ENCODE measurements at regions not wholly inside any gene's neighbourhood (a gene's known extent, or its start where the extent isn't known, plus 50 kb on each side); places are given as distances from the start of the nearest gene placed in this dataset.

DNA sequence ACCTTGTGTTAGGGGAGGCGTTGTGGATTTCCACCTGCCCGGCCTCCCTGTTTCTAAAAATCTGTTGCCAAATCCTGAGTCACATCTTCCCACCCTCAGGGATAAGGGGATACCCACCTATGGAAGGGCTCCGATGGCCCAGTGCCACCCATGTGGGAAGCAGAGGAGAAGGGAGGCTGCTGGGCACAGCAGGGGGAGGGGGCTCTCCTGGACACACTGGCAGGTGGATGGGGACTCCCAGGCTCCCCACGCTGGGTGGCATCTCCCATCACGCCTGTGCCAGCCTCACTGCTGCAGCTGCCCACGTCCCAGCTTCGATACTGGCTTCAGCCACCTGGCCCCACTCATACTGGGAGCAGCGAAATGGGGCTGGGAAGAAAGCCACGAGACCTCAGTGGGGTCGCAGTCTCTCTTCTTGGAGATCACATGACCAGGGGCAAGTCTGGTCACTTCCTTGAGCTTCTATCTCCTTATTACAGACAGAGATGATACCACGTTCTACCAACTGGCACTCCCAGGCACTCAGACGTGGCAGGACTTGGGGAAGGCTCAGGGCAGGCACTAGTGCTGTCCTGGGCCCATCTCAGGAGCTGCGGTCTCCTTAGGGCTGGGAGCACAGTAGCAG, 72.2 kb downstream of the PITPNM2 start:
- Histone ChIP-seq H3K27ac (ENCODE audit: low read depth, low read length) (no peak overlapping the region), H3K36me3 (ENCODE audit: control insufficient read depth, insufficient read depth, low read length) (no peaks in the 10 kb centered on the region), H3K4me3 (ENCODE audit: low read depth, low read length) (no peak overlapping the region), H3K9me3 (ENCODE audit: control insufficient read depth, insufficient read depth, low read length) (no peaks in the 10 kb centered on the region), H3K27me3 (ENCODE audit: control insufficient read depth, insufficient read depth, low read length) (peaks cover 2% of the 10 kb centered on the region), H3K4me1 (ENCODE audit: control insufficient read depth, insufficient read depth, low read length) (peaks cover 42% of the 10 kb centered on the region)
- 83% methylated on average over 11 of the region's 13 CpGs for WGBS (ENCODE audit: insufficient coverage)
- no peak for DNase-seq (ENCODE audit: low read depth in 4 of 6, low spot score in 6 of 6)

DNA sequence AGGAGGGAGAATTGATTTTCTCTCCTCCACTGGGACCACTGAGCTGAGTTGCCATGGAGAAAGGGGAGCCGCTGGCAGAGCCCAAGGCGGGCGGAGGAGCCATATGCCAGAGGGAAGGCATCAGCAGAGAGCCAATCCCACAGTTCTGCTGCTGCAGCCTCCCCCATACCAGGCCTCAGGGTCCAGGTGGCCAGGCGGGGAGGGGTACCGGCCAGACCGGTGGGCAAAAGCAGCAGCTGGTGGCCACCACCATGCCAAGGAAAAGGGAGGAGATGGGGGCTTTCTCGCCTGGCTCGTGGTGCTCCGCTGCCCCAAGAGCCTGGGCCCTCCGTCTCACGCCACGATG, 72.8 kb downstream of the PITPNM2 start:
- Histone ChIP-seq H3K4me1 (ENCODE audit: control insufficient read depth, insufficient read depth, low read length) (peaks cover 39% of the 10 kb centered on the region), H3K4me3 (ENCODE audit: low read depth, low read length) (no peak overlapping the region)
- WGBS (ENCODE audit: insufficient coverage), result 23% methylated on average over 4 of the region's 12 CpGs

DNA sequence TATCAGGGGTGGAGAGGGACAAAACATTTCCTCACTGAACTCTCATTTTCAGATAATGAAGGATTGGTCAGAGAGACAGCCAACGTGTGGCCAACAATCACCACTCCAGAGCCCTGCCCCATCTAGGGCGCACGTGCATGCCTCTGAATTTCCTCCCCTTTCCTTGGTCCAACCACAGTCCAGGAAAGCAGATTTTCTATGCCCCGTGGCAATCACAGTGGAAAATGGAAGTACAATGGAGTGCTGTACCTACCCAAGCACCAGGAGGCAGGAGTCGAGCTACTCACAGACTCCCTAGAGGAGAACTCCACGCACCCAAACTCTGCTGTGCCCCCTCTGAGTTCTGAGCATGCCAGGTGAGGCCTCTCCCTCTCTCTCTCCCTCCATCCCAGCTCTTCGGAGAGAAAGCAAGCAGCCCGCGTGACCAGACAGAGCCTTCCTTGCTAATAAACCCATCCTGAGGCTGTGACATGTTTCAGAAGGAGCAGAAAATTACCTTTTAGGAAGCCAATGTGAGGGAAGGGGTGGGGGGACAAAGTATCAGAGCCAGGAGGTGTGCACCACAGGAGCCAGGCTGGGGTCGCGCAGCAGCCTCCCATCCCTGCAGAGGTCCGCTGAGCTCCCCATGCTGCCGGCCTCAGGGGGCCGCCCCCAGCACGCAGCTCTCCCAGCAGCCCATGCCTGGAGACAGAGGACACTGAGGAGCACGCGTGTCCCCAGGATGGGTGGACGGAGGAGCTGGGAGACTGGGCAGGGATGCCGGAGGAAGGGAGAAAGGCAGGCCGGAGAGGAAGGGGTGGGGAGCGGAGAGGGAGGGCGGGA, 73.4 kb downstream of the PITPNM2 start:
- Histone ChIP-seq H3K4me3 (ENCODE audit: low read depth, low read length) (no peak overlapping the region), H3K27me3 (ENCODE audit: control insufficient read depth, insufficient read depth, low read length) (peaks cover 2% of the 10 kb centered on the region), H3K4me1 (ENCODE audit: control insufficient read depth, insufficient read depth, low read length) (peaks cover 39% of the 10 kb centered on the region), H3K9me3 (ENCODE audit: control insufficient read depth, insufficient read depth, low read length) (no peaks in the 10 kb centered on the region), H3K27ac (ENCODE audit: low read depth, low read length) (peak overlapping the region; percentile 15), H3K36me3 (ENCODE audit: control insufficient read depth, insufficient read depth, low read length) (no peaks in the 10 kb centered on the region)
- WGBS (ENCODE audit: insufficient coverage), result 31% methylated on average over 16 of the region's 22 CpGs
- peak in 2 of 6 donors; percentile 46 to 77 for DNase-seq (ENCODE audit: low read depth in 4 of 6, low spot score in 6 of 6)

More for the DNA sequence above, 72.8 kb downstream of the PITPNM2 start:
- Histone ChIP-seq H3K27me3 (ENCODE audit: control insufficient read depth, insufficient read depth, low read length) (peaks cover 2% of the 10 kb centered on the region), H3K36me3 (ENCODE audit: control insufficient read depth, insufficient read depth, low read length) (no peaks in the 10 kb centered on the region), H3K27ac (ENCODE audit: low read depth, low read length) (no peak overlapping the region), H3K9me3 (ENCODE audit: control insufficient read depth, insufficient read depth, low read length) (no peaks in the 10 kb centered on the region)
- peak in 3 of 6 donors; percentile 61 to 96 (median 93) for DNase-seq (ENCODE audit: low read depth in 4 of 6, low spot score in 6 of 6)

DNA sequence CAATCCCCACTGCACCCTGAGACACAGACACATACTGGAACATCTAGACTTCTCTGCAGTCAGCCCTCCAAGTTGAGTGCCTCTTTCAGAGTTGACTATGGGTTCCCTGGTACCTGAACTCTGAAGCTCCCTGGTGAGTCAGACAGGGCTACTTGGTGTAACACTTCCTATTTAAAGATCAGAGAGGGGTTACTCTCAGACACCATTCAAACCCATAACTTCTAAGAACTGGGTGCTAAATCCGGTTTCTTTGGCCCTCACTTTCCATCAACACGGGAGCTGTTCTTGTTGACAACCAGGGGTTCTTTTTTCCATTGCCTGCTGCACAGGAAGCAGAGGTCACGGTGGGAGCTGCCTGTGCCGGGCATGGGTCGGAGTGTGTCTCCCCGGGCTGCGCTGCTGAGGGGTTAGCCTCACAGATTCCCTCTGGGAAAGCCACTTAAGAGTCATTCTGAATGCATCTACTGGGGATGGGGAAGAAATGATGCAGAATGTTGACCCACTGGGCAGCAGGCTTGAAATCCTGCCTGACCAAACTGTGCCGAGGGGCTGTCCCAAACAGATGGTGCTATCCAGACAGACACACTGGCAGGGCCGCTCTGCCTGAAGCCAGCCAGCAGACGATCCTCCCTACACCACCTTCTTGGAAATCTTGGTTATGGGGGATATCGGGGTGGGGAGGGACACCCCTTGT, 74.1 kb downstream of the PITPNM2 start:
- no peak for DNase-seq (ENCODE audit: low read depth in 4 of 6, low spot score in 6 of 6)
- no peaks in the 10 kb centered on the region for H3K9me3 ChIP-seq (ENCODE audit: control insufficient read depth, insufficient read depth, low read length)
- H3K4me1 ChIP-seq (ENCODE audit: control insufficient read depth, insufficient read depth, low read length), result peaks cover 39% of the 10 kb centered on the region
- H3K27me3 ChIP-seq (ENCODE audit: control insufficient read depth, insufficient read depth, low read length), result peaks cover 2% of the 10 kb centered on the region
- no peak overlapping the region for H3K27ac ChIP-seq (ENCODE audit: low read depth, low read length)
- H3K4me3 ChIP-seq (ENCODE audit: low read depth, low read length), result no peak overlapping the region
- no peaks in the 10 kb centered on the region for H3K36me3 ChIP-seq (ENCODE audit: control insufficient read depth, insufficient read depth, low read length)
- WGBS (ENCODE audit: insufficient coverage), result 81% methylated on average over 8 of the region's 11 CpGs

DNA sequence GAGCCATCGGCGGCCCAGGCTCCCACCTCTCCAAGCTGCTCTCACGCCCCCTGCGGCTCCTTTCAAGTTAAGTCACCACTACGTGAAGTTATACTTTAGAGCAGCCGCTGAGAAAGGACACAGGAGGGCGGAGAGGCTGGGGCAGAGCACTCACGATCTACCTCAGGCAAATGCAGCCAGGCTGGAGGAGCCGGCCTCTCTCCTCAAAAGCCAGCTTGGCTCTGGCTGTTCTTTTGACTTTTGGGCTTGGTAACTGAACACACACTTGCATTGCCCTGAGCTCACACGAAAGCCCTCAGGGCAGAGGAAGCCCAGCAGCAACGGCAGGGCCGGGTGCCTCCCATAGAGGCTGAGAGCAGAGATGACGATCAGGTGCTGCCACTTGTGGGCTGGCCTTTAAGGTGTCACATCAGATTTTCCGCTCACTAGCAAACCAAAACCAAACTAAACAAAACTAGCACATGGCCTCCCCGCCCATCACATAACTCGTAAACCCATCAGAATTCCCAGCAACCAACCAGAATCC, 75.2 kb downstream of the PITPNM2 start:
- H3K36me3 ChIP-seq (ENCODE audit: control insufficient read depth, insufficient read depth, low read length), result no peaks in the 10 kb centered on the region
- peaks cover 2% of the 10 kb centered on the region for H3K27me3 ChIP-seq (ENCODE audit: control insufficient read depth, insufficient read depth, low read length)
- peak overlapping the region; percentile 22 for H3K27ac ChIP-seq (ENCODE audit: low read depth, low read length)
- peaks cover 49% of the 10 kb centered on the region for H3K4me1 ChIP-seq (ENCODE audit: control insufficient read depth, insufficient read depth, low read length)
- peak in 2 of 6 donors; percentile 71 to 81 for DNase-seq (ENCODE audit: low read depth in 4 of 6, low spot score in 6 of 6)
- H3K9me3 ChIP-seq (ENCODE audit: control insufficient read depth, insufficient read depth, low read length), result no peaks in the 10 kb centered on the region
- WGBS (ENCODE audit: insufficient coverage), result 30% methylated on average over 16 of the region's 16 CpGs
- H3K4me3 ChIP-seq (ENCODE audit: low read depth, low read length), result no peak overlapping the region

DNA sequence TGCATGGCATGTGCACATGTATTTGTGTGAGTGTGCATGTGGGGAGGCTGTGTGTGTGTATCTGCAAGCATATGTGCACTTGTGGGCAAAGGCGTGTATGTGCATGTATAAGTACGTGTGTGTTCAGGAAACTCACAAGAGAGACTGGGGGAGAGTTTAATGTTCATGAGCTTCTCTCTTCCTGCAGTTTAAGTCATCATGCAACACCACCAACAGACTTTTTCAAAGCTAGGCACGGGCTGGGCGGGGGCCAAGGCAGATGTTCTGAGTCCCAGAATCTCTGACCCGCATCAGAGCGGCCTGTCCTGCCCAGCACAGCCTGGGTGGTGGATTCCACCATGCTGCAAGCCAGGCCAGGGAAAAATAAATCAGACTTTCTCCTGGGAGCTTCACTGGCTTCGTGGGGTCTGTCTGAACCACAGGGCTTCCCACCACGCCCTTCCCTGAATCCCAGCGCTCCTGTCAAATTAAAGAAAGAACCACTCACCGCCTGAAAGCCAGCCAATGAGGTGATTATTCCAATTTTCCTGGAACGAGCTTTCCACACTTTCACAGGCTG, 75.7 kb downstream of the PITPNM2 start:
- H3K4me1 ChIP-seq (ENCODE audit: control insufficient read depth, insufficient read depth, low read length), result peaks cover 55% of the 10 kb centered on the region
- no peak for DNase-seq (ENCODE audit: low read depth in 4 of 6, low spot score in 6 of 6)
- H3K36me3 ChIP-seq (ENCODE audit: control insufficient read depth, insufficient read depth, low read length), result no peaks in the 10 kb centered on the region
- WGBS (ENCODE audit: insufficient coverage), result 39% methylated on average over 9 of the region's 11 CpGs
- H3K9me3 ChIP-seq (ENCODE audit: control insufficient read depth, insufficient read depth, low read length), result no peaks in the 10 kb centered on the region
- H3K27ac ChIP-seq (ENCODE audit: low read depth, low read length), result peak overlapping the region; percentile 22
- peaks cover 2% of the 10 kb centered on the region for H3K27me3 ChIP-seq (ENCODE audit: control insufficient read depth, insufficient read depth, low read length)
- no peak overlapping the region for H3K4me3 ChIP-seq (ENCODE audit: low read depth, low read length)

DNA sequence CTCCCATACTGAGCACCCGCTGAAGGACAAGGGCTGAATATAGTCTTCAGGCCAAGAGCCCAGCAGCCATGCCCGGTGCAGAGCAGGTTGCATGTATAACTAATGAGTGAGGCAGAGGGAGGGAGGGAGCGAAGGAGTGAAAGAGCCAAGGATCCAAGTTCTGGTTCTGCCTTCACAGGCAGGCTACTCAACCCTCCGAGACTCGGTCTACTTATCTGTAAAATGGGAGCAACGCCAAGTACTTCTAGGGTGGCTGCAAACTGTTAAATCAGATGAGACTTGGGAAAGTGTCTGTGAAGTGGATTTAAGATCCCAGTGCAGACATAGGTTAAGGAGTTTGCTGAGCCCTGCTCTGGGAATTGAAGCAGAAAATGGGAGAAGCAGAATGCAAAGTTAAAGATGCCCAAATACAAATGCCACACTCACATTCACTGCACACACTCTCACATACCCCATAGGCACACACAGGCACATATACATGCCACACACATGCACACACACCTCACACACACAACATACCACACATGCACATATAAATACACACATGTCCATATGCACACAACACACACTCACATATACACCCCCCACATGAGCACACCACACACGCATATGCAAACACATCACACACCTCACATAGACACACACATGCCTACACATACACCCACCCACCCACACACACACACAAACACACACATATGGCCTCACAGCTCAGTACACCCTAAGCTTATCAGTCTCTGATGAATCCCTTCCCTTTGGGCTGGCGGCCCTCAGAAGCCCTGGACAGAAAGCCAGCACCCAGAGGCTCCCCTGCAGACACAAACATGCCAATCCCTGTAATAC, 76.7 kb downstream of the PITPNM2 start:
- Histone ChIP-seq H3K4me1 (ENCODE audit: control insufficient read depth, insufficient read depth, low read length) (peaks cover 63% of the 10 kb centered on the region), H3K27ac (ENCODE audit: low read depth, low read length) (no peak overlapping the region), H3K4me3 (ENCODE audit: low read depth, low read length) (no peak overlapping the region)

DNA sequence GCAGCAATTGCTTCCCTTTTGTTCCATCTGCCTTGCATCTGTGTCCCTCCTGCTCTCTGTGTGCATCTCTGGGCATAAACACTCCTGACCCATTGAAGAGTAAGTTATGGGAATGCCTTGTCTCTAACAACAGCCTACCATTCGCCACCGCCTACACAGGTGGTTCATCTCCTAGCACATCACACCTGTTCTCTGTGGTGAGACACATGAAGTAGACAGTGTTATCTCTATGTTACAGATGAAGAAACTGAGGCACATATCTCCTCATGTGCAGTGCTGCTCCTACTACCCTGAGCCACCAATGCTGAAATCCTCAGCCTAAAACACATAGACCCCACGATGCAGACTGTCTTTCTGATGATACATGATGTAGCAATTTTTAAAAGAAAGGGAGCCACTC, 77.6 kb downstream of the PITPNM2 start:
- Histone ChIP-seq H3K36me3 (ENCODE audit: control insufficient read depth, insufficient read depth, low read length) (no peaks in the 10 kb centered on the region), H3K27ac (ENCODE audit: low read depth, low read length) (no peak overlapping the region)
- no CpG with 5 or more reads among the region's 3 CpGs for WGBS (ENCODE audit: insufficient coverage)

More for the DNA sequence above, 76.7 kb downstream of the PITPNM2 start:
- H3K36me3 ChIP-seq (ENCODE audit: control insufficient read depth, insufficient read depth, low read length), result no peaks in the 10 kb centered on the region
- no peaks in the 10 kb centered on the region for H3K9me3 ChIP-seq (ENCODE audit: control insufficient read depth, insufficient read depth, low read length)
- 90% methylated on average over 6 of the region's 8 CpGs for WGBS (ENCODE audit: insufficient coverage)
- H3K27me3 ChIP-seq (ENCODE audit: control insufficient read depth, insufficient read depth, low read length), result peaks cover 2% of the 10 kb centered on the region
- no peak for DNase-seq (ENCODE audit: low read depth in 4 of 6, low spot score in 6 of 6)

DNA sequence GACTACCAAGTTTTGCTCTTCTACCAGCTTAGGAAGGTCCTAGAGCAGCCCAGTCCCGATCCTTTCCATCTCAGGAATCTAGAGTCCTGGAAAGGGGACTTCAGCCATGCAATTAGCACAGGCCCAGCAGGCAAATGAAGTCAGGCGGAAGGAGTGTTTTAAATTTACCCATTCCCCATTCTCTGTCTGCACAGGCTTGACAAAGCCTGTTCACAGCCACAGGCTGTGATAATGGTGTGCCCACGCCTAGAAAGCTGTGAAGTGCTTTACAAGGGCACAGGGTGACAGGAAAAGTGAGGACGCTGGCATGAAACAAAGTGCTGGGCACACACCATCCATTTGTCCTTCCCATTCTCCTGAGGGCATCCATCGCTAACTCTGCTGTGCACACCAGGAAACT, 79.0 kb downstream of the PITPNM2 start:
- H3K27ac ChIP-seq (ENCODE audit: low read depth, low read length), result no peak overlapping the region
- H3K9me3 ChIP-seq (ENCODE audit: control insufficient read depth, insufficient read depth, low read length), result no peaks in the 10 kb centered on the region
- H3K27me3 ChIP-seq (ENCODE audit: control insufficient read depth, insufficient read depth, low read length), result peaks cover 2% of the 10 kb centered on the region
- no peak overlapping the region for H3K4me3 ChIP-seq (ENCODE audit: low read depth, low read length)
- H3K4me1 ChIP-seq (ENCODE audit: control insufficient read depth, insufficient read depth, low read length), result peaks cover 40% of the 10 kb centered on the region
- DNase-seq (ENCODE audit: low read depth in 4 of 6, low spot score in 6 of 6), result peak in 1 of 6 donors; percentile 55
- WGBS (ENCODE audit: insufficient coverage), result 33% methylated on average over 3 of the region's 5 CpGs
- H3K36me3 ChIP-seq (ENCODE audit: control insufficient read depth, insufficient read depth, low read length), result no peaks in the 10 kb centered on the region

More for the DNA sequence above, 77.6 kb downstream of the PITPNM2 start:
- H3K9me3 ChIP-seq (ENCODE audit: control insufficient read depth, insufficient read depth, low read length), result no peaks in the 10 kb centered on the region
- H3K4me3 ChIP-seq (ENCODE audit: low read depth, low read length), result no peak overlapping the region
- H3K4me1 ChIP-seq (ENCODE audit: control insufficient read depth, insufficient read depth, low read length), result peaks cover 55% of the 10 kb centered on the region
- DNase-seq (ENCODE audit: low read depth in 4 of 6, low spot score in 6 of 6), result no peak
- H3K27me3 ChIP-seq (ENCODE audit: control insufficient read depth, insufficient read depth, low read length), result peaks cover 2% of the 10 kb centered on the region

All from spinal cord (tissue), 9 donors.